Transverse colon (tissue), 4 donors: ENCODE measurements at regions not wholly inside any gene's neighbourhood (a gene's known extent, or its start where the extent isn't known, plus 50 kb on each side); places are given as distances from the start of the nearest gene placed in this dataset.

Source experiments
- DNase-seq: peaks from one replicate; pipeline ENCODE4 v3.0.0-alpha.2; 2019
- H3K27ac ChIP-seq, 4 donors: fragments of 200-600 bp; sonication (generic); 2 replicates each; pipeline ENCODE4 v1.5.1; 2016 to 2018; ENCODE audit warnings: inconsistent platforms in 4 of 4
- H3K27me3 ChIP-seq: fragments of 200-600 bp; sonication (generic); 2 replicates; pipeline ENCODE4 v1.5.1; 2017; ENCODE audit warnings: inconsistent platforms
- H3K36me3 ChIP-seq, 4 donors: fragments of 200-600 bp; sonication (generic); 2 replicates each; pipeline ENCODE4 v1.5.1; 2017 to 2019; ENCODE audit warnings: inconsistent platforms in 4 of 4
- H3K4me1 ChIP-seq, 4 donors: fragments of 200-600 bp; sonication (generic); 2 replicates each; pipeline ENCODE4 v1.5.1; 2017 to 2020; ENCODE audit warnings: inconsistent platforms in 4 of 4
- H3K4me3 ChIP-seq, 4 donors: fragments of 200-600 bp; sonication (generic); 1 replicate in 1 of 4; 2 replicates in 3 of 4; pipeline versions ENCODE4 v1.5.1 to v1.6.1; 2017 to 2019; ENCODE audit warnings: inconsistent platforms in 4 of 4
- H3K9me3 ChIP-seq, 2 donors: fragments of 200-600 bp; sonication (generic); 2 replicates each; pipeline ENCODE4 v1.5.1; 2017 to 2019; ENCODE audit warnings: inconsistent platforms in 2 of 2
- CTCF ChIP-seq, 5 experiments: fragments of 200-600 bp in 3 of 5; fragments of 450-650 bp in 2 of 5; sonication (generic) in 3 of 5; IDR thresholded peaks; 1 replicate in 2 of 5; 2 replicates in 3 of 5; pipeline ENCODE4 v1.5.1; 2016 to 2017; ENCODE audit warnings: antibody characterized with exemption in 5 of 5, inconsistent platforms in 3 of 5, mild to moderate bottlenecking in 2 of 5, moderate library complexity in 1 of 5
- EP300 ChIP-seq: sonication (generic); formaldehyde crosslinking; IDR thresholded peaks from one replicate; pipeline ENCODE4 v1.6.1; 2017; ENCODE audit warnings: antibody characterized with exemption, low read depth
- POLR2A ChIP-seq: fragments of 450-650 bp; IDR thresholded peaks from one replicate; pipeline ENCODE4 v1.6.1; 2016; ENCODE audit warnings: antibody characterized with exemption, mild to moderate bottlenecking, moderate library complexity
- POLR2AphosphoS5 ChIP-seq, 3 donors: sonication (generic); formaldehyde crosslinking; IDR thresholded peaks; one replicate each; pipeline ENCODE4 v1.6.1; 2016; ENCODE audit warnings: antibody characterized with exemption in 3 of 3
- WGBS, 2 donors: methylation state at CpG; one replicate each; pipeline ENCODE4 v1.1.5; 2018; ENCODE audit warnings: low coverage in 1 of 2; 5-methylcytosine and 5-hydroxymethylcytosine counted together
- in situ Hi-C, 4 donors: fragments of 200-750 bp; cut with MboI; loops; one replicate each; pipeline versions ENCODE4 v1.15.0 to v1.15.1; 2017; ENCODE audit warnings: low sequenced_read_pairs in 3 of 4, low pct_ligation_motif_present in 1 of 4, low pct_unique_long_range_greater_than_20kb in 1 of 4
- intact Hi-C: fragments of 100-400 bp; cut with DNase I; formaldehyde crosslinking; loops from one replicate; pipeline ENCODE4 v1.15.1; 2023; ENCODE audit warnings: low total_unique reads
- small RNA-seq, 4 donors: library from RNA; depleted of rRNA; stranded (forward); fragments of <200 nt; gene quantifications; one replicate each; pipeline ENCODE3, GENCODE V24; 2016

- no peaks in the 10 kb centered on the region for H3K27me3 ChIP-seq
- no peaks in the 10 kb centered on the region for H3K36me3 ChIP-seq
- no peaks in the 10 kb centered on the region for H3K9me3 ChIP-seq
- intact Hi-C loops, result no loop called here
- no peak overlapping the region for H3K27ac ChIP-seq
- no peak for DNase-seq
- TF ChIP-seq EP300, result no peak
- TF ChIP-seq CTCF (IDR thresholded peaks at IDR 0.05), result no peak
- no peak for TF ChIP-seq POLR2AphosphoS5 (IDR thresholded peaks at IDR 0.05)
- no peak for TF ChIP-seq POLR2A
- WGBS, 2 donors, result 50 to 76% methylated on average over 2 to 3 of the region's 3 CpGs
- in situ Hi-C loops, result no loop called here
- H3K4me1 ChIP-seq, result peaks cover 0 to 11% (median 5%) of the 10 kb centered on the region in 4 donors
- no peak overlapping the region for H3K4me3 ChIP-seq
Observed at GRCh38 chr15:62992302-62992701, 50.2 kb upstream of the TPM1 start.

Small RNA genes lying in the stretch of these regions (small RNA-seq; reads per million reads assigned to genes)
- gene MIR190A (0.48 to 6.7 (median 1.9) reads per million in 4 donors), gene MIR6085 (0 reads per million in 4 donors), gene MIR8067 (0 reads per million in 4 donors), gene RF00017 (0 reads per million in 4 donors)
